Loucy (cell line): ENCODE measurements at regions not wholly inside any gene's neighbourhood (a gene's known extent, or its start where the extent isn't known, plus 50 kb on each side); places are given as distances from the start of the nearest gene placed in this dataset.
"Not testable (repeated sequence)": the region's sequence is repeated elsewhere in the genome, so short reads cannot be mapped to it uniquely, and the experiment has no call there.

Experiments used
- H2AFZ ChIP-seq: fragments of 200-600 bp; sonication (generic); 2 replicates; pipeline ENCODE4 v1.6.0; 2016; ENCODE audit warnings: antibody characterized with exemption, mild to moderate bottlenecking, low read length, moderate library complexity
- H3F3A ChIP-seq: fragments of 200-600 bp; 2 replicates; pipeline ENCODE4 v1.6.0; 2016; ENCODE audit warnings: antibody characterized with exemption, low read depth, mild to moderate bottlenecking
- H3K27me3 ChIP-seq: fragments of 200-600 bp; sonication (generic); 2 replicates; pipeline ENCODE4 v1.6.1; 2014; ENCODE audit warnings: low read length, mild to moderate bottlenecking; ENCODE audit not compliant: insufficient read depth, poor library complexity, severe bottlenecking
- H3K36me3 ChIP-seq: fragments of 200-600 bp; sonication (generic); 2 replicates; pipeline ENCODE4 v1.6.1; 2016; ENCODE audit warnings: low read length; ENCODE audit not compliant: insufficient read depth
- H3K4me1 ChIP-seq: fragments of 200-600 bp; sonication (generic); 2 replicates; pipeline ENCODE4 v1.5.1; 2014; ENCODE audit warnings: low read length, mild to moderate bottlenecking; ENCODE audit not compliant: insufficient read depth, poor library complexity, severe bottlenecking
- H3K4me2 ChIP-seq: fragments of 200-600 bp; sonication (generic); 2 replicates; pipeline ENCODE4 v1.6.0; 2014; ENCODE audit warnings: antibody characterized with exemption, low read length, low read depth, mild to moderate bottlenecking; ENCODE audit not compliant: poor library complexity, severe bottlenecking
- H3K4me3 ChIP-seq: fragments of 200-600 bp; sonication (generic); 2 replicates; pipeline ENCODE4 v1.5.1; 2014; ENCODE audit warnings: low read length, mild to moderate bottlenecking, mixed read lengths; ENCODE audit not compliant: poor library complexity, severe bottlenecking
- H3K79me2 ChIP-seq: fragments of 200-600 bp; sonication (generic); 2 replicates; pipeline ENCODE4 v1.6.1; 2014; ENCODE audit warnings: low read length; ENCODE audit not compliant: insufficient read depth
- H3K9ac ChIP-seq: fragments of 200-600 bp; sonication (generic); 2 replicates; pipeline ENCODE4 v1.6.0; 2014; ENCODE audit warnings: mild to moderate bottlenecking, low read depth, low read length, moderate library complexity; ENCODE audit not compliant: poor library complexity, severe bottlenecking
- H3K9me2 ChIP-seq: fragments of 200-600 bp; sonication (generic); replicated peaks from 2 replicates; pipeline ENCODE4 v1.6.1; 2016; ENCODE audit warnings: low read depth, low read length, mixed read lengths
- H3K9me3 ChIP-seq: fragments of 200-600 bp; sonication (generic); 2 replicates; pipeline ENCODE4 v1.6.1; 2014; ENCODE audit warnings: mild to moderate bottlenecking, antibody characterized with exemption, low read length, low read depth; ENCODE audit not compliant: insufficient read depth
- H4K20me1 ChIP-seq: fragments of 200-600 bp; sonication (generic); 2 replicates; pipeline ENCODE4 v1.6.0; 2014; ENCODE audit warnings: antibody characterized with exemption, low read length, mild to moderate bottlenecking; ENCODE audit not compliant: insufficient read depth, poor library complexity, severe bottlenecking
- CTCF ChIP-seq: fragments of 200-600 bp; sonication (generic); conservative IDR thresholded peaks from 2 replicates; pipeline ENCODE4 v1.5.1; 2014; ENCODE audit warnings: mild to moderate bottlenecking, antibody characterized with exemption, low read length
- EZH2phosphoT487 ChIP-seq: fragments of 200-600 bp; IDR thresholded peaks from 2 replicates; pipeline ENCODE4 v1.6.1; 2018; ENCODE audit warnings: antibody characterized with exemption, mild to moderate bottlenecking, moderate library complexity, borderline replicate concordance

DNA sequence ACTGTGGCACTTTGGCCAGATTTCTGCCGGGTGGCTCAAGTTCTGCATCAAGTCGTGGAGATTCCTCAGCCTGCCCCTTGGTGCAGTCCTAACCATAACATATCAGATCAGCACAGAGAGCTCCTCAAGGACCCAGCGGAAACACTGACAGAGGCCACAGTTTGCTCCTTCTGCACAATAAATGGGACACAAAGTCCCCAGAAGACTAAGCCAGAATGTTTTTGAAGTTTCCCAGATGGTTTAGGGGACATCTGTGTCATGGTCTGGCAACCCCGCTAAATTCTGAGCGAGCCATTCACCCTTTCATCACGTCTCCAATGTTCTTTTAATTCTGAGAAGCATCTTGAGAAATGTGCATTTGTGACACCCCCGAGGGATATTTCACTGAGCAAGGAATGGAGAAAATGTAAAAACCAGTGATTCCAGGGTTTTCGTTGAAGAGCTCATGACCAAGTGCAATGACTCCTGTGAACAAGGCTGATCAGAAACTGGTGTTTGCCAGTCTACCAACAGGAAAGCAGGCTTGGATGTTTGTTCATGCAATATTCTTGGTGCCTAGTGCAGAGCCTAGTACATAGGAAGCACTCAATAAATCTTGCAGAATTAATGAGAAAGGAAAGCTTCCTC lies 64.8 kb upstream of the LMCD1 start:
- TF ChIP-seq CTCF (no peak), EZH2phosphoT487 (no peak)
- H4K20me1 ChIP-seq: no peaks in the 10 kb centered on the region

DNA sequence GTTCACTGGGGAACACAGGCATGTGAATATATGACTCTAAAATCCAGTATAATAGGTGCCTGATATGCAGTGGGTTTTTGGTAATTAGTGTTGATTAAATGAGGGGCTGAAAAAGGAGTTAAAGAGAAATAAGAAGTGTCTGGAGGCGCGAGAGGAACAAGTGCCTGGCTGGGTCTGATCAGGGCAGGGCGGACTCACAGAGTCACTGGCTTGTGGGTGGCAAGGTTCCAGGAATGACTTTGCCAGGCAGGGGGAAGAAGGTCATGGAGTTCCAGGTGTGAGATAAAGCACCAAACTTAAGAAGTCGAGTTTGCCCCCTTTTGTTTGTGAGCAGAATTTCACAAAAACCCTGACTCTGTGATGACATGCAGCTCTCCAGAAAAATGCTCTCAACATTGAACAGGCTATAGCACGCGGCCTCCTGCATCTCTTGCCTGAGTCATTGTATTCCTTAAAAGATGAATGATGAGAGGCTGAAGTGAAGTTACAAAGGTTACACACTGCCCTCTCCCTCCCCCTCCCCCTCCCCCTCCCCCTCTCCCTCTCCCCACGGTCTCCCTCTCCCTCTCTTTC lies 63.0 kb upstream of the LMCD1 start:
- Histone ChIP-seq H3K27me3 (no peaks in the 10 kb centered on the region), H3K9me2 (no peaks in the 10 kb centered on the region), H3F3A (no peaks in the 10 kb centered on the region), H2AFZ (no peak overlapping the region), H3K79me2 (no peaks in the 10 kb centered on the region), H3K9me3 (no peaks in the 10 kb centered on the region), H4K20me1 (no peaks in the 10 kb centered on the region), H3K4me2 (no peak overlapping the region), H3K4me1 (no peaks in the 10 kb centered on the region), H3K4me3 (no peak overlapping the region), H3K9ac (no peak overlapping the region), H3K36me3 (no peaks in the 10 kb centered on the region)
- TF ChIP-seq CTCF: no peak
- no peak for TF ChIP-seq EZH2phosphoT487

More for the DNA sequence above, 64.8 kb upstream of the LMCD1 start:
- no peak overlapping the region for H3K9ac ChIP-seq
- H3K4me3 ChIP-seq: no peak overlapping the region
- no peaks in the 10 kb centered on the region for H3K79me2 ChIP-seq
- no peaks in the 10 kb centered on the region for H3F3A ChIP-seq
- H3K9me3 ChIP-seq: no peaks in the 10 kb centered on the region
- H3K4me2 ChIP-seq: no peak overlapping the region
- no peaks in the 10 kb centered on the region for H3K27me3 ChIP-seq
- H3K4me1 ChIP-seq: no peaks in the 10 kb centered on the region
- no peaks in the 10 kb centered on the region for H3K36me3 ChIP-seq
- H3K9me2 ChIP-seq: no peaks in the 10 kb centered on the region
- H2AFZ ChIP-seq: no peak overlapping the region

- H3K9me3 ChIP-seq, H3K79me2 ChIP-seq, H4K20me1 ChIP-seq, H3K9me2 ChIP-seq, H3K36me3 ChIP-seq, H3K27me3 ChIP-seq, H3K9ac ChIP-seq, H3K4me1 ChIP-seq, H3K4me3 ChIP-seq, H2AFZ ChIP-seq, H3K4me2 ChIP-seq, H3F3A ChIP-seq: not testable (repeated sequence)
These were observed 61.5 kb upstream of the LMCD1 start for GRCh38 chr3:8440142-8440541.
